ENCODE measurements at regions not wholly inside any gene's neighbourhood (a gene's known extent, or its start where the extent isn't known, plus 50 kb on each side); places are given as distances from the start of the nearest gene placed in this dataset.
A peak's percentile ranks its signal among the peaks of the same experiment; 100 is the strongest.
"Not testable (repeated sequence)": the region's sequence is repeated elsewhere in the genome, so short reads cannot be mapped to it uniquely, and the experiment has no call there.

GRCh38 chr13:22800526-22801401 is 380.0 kb upstream of the SGCG start:
- no peak for DNase-seq
- Histone ChIP-seq H3K27me3 (replicated peaks in 2 of 5; ENCODE audit: control insufficient read depth in 4 of 5, insufficient read depth in 5 of 5, low read length in 4 of 5) (peaks cover 0 to 7% (median 0%) of the 10 kb centered on the region in 5 experiments), H3K36me3 (ENCODE audit: control insufficient read depth in 4 of 4, insufficient read depth in 4 of 4, low read length in 3 of 4) (no peaks in the 10 kb centered on the region), H3K27ac (ENCODE audit: insufficient read depth in 1 of 2, low read depth in 1 of 2, low read length in 2 of 2, poor library complexity in 1 of 2, severe bottlenecking in 2 of 2) (no peak overlapping the region), H3K4me1 (ENCODE audit: control extremely low read depth in 1 of 4, control insufficient read depth in 4 of 4, insufficient read depth in 4 of 4, low read length in 3 of 4) (no peaks in the 10 kb centered on the region), H3K4me3 (ENCODE audit: control insufficient read depth in 1 of 7, extremely low read depth in 1 of 7, insufficient read depth in 4 of 7, low read depth in 2 of 7, low read length in 6 of 7) (no peak overlapping the region), H3K9me3 (ENCODE audit: control extremely low read depth in 1 of 5, control insufficient read depth in 4 of 5, insufficient read depth in 2 of 5, low read depth in 1 of 5, low read length in 4 of 5) (no peaks in the 10 kb centered on the region)
- 62% methylated on average over 4 of the region's 5 CpGs for WGBS (ENCODE audit: insufficient coverage)
- CTCF ChIA-PET: interaction anchor here (0.7 kb wide), 1 partner anchor 286 kb away, joined by 3 read pairs; no protein-coding TSS in a partner anchor
- POLR2A ChIA-PET: no interaction called here

DNA sequence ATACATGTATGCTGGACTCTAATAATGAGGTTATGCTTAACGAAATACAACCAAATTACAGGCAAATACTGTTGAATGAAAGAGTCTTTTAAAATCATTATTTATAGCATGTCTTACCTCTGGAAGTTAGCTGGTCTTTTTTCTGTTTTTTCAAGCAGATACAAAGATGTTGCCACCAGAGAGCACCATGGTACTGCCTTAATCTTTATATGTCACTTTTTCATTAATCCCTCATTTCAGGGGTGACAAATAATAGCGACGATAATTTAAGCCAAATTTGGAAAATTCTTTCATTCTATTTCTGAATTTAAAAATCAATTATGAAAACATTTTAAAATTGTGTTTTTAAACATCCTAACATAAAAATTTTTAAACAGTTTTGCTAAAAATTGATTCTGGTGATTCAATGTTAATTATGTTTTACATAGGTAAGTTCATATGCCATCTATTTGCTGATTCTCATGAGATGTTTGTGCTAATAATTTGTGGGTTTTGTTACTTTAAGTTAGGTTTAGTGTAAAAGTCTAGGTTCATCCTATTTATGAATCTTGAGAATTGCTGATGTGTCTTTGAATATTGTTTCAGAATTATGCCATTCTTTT is 379.3 kb upstream of the SGCG start:
- WGBS (ENCODE audit: insufficient coverage): no CpG with 5 or more reads among the region's 3 CpGs
- Histone ChIP-seq H3K4me1 (ENCODE audit: control extremely low read depth in 1 of 4, control insufficient read depth in 4 of 4, insufficient read depth in 4 of 4, low read length in 3 of 4) (no peaks in the 10 kb centered on the region), H3K9me3 (ENCODE audit: control extremely low read depth in 1 of 5, control insufficient read depth in 4 of 5, insufficient read depth in 2 of 5, low read depth in 1 of 5, low read length in 4 of 5) (no peaks in the 10 kb centered on the region), H3K36me3 (ENCODE audit: control insufficient read depth in 4 of 4, insufficient read depth in 4 of 4, low read length in 3 of 4) (no peaks in the 10 kb centered on the region), H3K4me3 (ENCODE audit: control insufficient read depth in 1 of 7, extremely low read depth in 1 of 7, insufficient read depth in 4 of 7, low read depth in 2 of 7, low read length in 6 of 7) (no peak overlapping the region), H3K27ac (ENCODE audit: insufficient read depth in 1 of 2, low read depth in 1 of 2, low read length in 2 of 2, poor library complexity in 1 of 2, severe bottlenecking in 2 of 2) (no peak overlapping the region), H3K27me3 (replicated peaks in 2 of 5; ENCODE audit: control insufficient read depth in 4 of 5, insufficient read depth in 5 of 5, low read length in 4 of 5) (peaks cover 0 to 7% (median 0%) of the 10 kb centered on the region in 5 experiments)
- ChIA-PET POLR2A (no interaction called here), CTCF (interaction anchor here (0.7 kb wide), 1 partner anchor 285 kb away, joined by 3 read pairs; no protein-coding TSS in a partner anchor)
- DNase-seq: peak; percentile 24 to 54 (median 46)

- H3K9me3 ChIP-seq (ENCODE audit: control extremely low read depth in 1 of 5, control insufficient read depth in 4 of 5, insufficient read depth in 2 of 5, low read depth in 1 of 5, low read length in 4 of 5): no peaks in the 10 kb centered on the region
- no peak overlapping the region for H3K27ac ChIP-seq (ENCODE audit: insufficient read depth in 1 of 2, low read depth in 1 of 2, low read length in 2 of 2, poor library complexity in 1 of 2, severe bottlenecking in 2 of 2)
- WGBS (ENCODE audit: insufficient coverage): 100% methylated on average over 1 of the region's 3 CpGs
- peaks cover 0 to 5% (median 0%) of the 10 kb centered on the region in 4 experiments for H3K4me1 ChIP-seq (ENCODE audit: control extremely low read depth in 1 of 4, control insufficient read depth in 4 of 4, insufficient read depth in 4 of 4, low read length in 3 of 4)
- no peak overlapping the region for H3K4me3 ChIP-seq (ENCODE audit: control insufficient read depth in 1 of 7, extremely low read depth in 1 of 7, insufficient read depth in 4 of 7, low read depth in 2 of 7, low read length in 6 of 7)
- ChIA-PET CTCF (no interaction called here), POLR2A (no interaction called here)
- DNase-seq: peak in 1 of 3 donors; percentile 2
- H3K36me3 ChIP-seq (ENCODE audit: control insufficient read depth in 4 of 4, insufficient read depth in 4 of 4, low read length in 3 of 4): no peaks in the 10 kb centered on the region
- H3K27me3 ChIP-seq (replicated peaks in 2 of 5; ENCODE audit: control insufficient read depth in 4 of 5, insufficient read depth in 5 of 5, low read length in 4 of 5): no peaks in the 10 kb centered on the region
Observed at GRCh38 chr13:22812793-22813192, 368.0 kb upstream of the SGCG start.

DNA sequence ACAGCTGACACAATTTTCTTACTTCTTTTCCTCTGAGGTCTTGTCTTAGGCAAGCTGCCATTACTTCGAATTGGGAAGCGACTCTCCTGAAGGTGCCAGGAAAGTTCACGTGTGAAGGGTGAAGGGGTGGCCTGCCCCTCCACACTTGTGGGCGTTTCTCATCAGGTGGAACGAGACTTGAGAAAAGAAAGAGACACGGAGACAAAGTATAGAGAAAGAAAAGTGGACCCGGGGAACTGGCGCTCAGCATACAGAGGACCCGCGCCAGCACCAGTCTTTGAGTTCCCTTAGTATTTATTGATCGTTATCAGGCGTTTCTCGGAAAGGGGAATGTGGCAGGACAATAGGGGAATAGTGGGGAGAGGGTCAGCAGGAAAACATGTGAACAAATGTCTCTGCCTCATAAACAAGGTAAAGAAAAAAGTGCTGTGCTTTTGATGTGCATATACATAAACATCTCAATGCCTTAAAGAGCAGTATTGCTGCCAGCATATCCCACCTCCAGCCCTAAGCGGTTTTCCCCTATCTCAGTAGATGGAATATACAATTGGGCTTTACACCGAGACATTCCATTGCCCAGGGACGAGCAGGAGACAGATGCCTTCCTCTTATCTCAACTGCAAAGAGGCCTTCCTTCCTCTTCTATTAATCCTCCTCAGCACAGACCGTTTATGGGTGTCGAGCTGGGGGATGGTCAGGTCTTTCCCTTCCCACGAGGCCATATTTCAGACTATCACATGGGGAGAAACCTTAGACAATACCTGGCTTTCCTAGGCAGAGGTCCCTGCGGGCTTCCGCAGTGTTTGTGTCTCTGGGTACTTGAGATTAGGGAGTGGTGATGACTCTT is 367.0 kb upstream of the SGCG start:
- H3K36me3 ChIP-seq (ENCODE audit: control insufficient read depth in 4 of 4, insufficient read depth in 4 of 4, low read length in 3 of 4); POLR2A ChIA-PET; H3K9me3 ChIP-seq (ENCODE audit: control extremely low read depth in 1 of 5, control insufficient read depth in 4 of 5, insufficient read depth in 2 of 5, low read depth in 1 of 5, low read length in 4 of 5); H3K27me3 ChIP-seq (replicated peaks in 2 of 5; ENCODE audit: control insufficient read depth in 4 of 5, insufficient read depth in 5 of 5, low read length in 4 of 5); H3K4me3 ChIP-seq (ENCODE audit: control insufficient read depth in 1 of 7, extremely low read depth in 1 of 7, insufficient read depth in 4 of 7, low read depth in 2 of 7, low read length in 6 of 7); CTCF ChIA-PET; H3K27ac ChIP-seq (ENCODE audit: insufficient read depth in 1 of 2, low read depth in 1 of 2, low read length in 2 of 2, poor library complexity in 1 of 2, severe bottlenecking in 2 of 2); H3K4me1 ChIP-seq (ENCODE audit: control extremely low read depth in 1 of 4, control insufficient read depth in 4 of 4, insufficient read depth in 4 of 4, low read length in 3 of 4): not testable (repeated sequence)
- WGBS (ENCODE audit: insufficient coverage): 50% methylated on average over 11 of the region's 21 CpGs
- DNase-seq: peak in 1 of 3 donors; percentile 11

- WGBS (ENCODE audit: insufficient coverage): 85% methylated on average over 4 of the region's 8 CpGs
- POLR2A ChIA-PET; H3K4me1 ChIP-seq (ENCODE audit: control extremely low read depth in 1 of 4, control insufficient read depth in 4 of 4, insufficient read depth in 4 of 4, low read length in 3 of 4); CTCF ChIA-PET; H3K36me3 ChIP-seq (ENCODE audit: control insufficient read depth in 4 of 4, insufficient read depth in 4 of 4, low read length in 3 of 4); H3K9me3 ChIP-seq (ENCODE audit: control extremely low read depth in 1 of 5, control insufficient read depth in 4 of 5, insufficient read depth in 2 of 5, low read depth in 1 of 5, low read length in 4 of 5); DNase-seq; H3K27me3 ChIP-seq (replicated peaks in 2 of 5; ENCODE audit: control insufficient read depth in 4 of 5, insufficient read depth in 5 of 5, low read length in 4 of 5); H3K27ac ChIP-seq (ENCODE audit: insufficient read depth in 1 of 2, low read depth in 1 of 2, low read length in 2 of 2, poor library complexity in 1 of 2, severe bottlenecking in 2 of 2); H3K4me3 ChIP-seq (ENCODE audit: control insufficient read depth in 1 of 7, extremely low read depth in 1 of 7, insufficient read depth in 4 of 7, low read depth in 2 of 7, low read length in 6 of 7): not testable (repeated sequence)
Observed at GRCh38 chr13:22814433-22814832, 366.3 kb upstream of the SGCG start.

- ChIA-PET POLR2A (no interaction called here), CTCF (interaction anchor here (0.5 kb wide), 1 partner anchor 25 kb away, joined by 3 read pairs; no protein-coding TSS in a partner anchor)
- no peak overlapping the region for H3K4me3 ChIP-seq (ENCODE audit: control insufficient read depth in 1 of 7, extremely low read depth in 1 of 7, insufficient read depth in 4 of 7, low read depth in 2 of 7, low read length in 6 of 7)
- H3K27me3 ChIP-seq (replicated peaks in 2 of 5; ENCODE audit: control insufficient read depth in 4 of 5, insufficient read depth in 5 of 5, low read length in 4 of 5): no peaks in the 10 kb centered on the region
- H3K9me3 ChIP-seq (ENCODE audit: control extremely low read depth in 1 of 5, control insufficient read depth in 4 of 5, insufficient read depth in 2 of 5, low read depth in 1 of 5, low read length in 4 of 5): no peaks in the 10 kb centered on the region
- H3K4me1 ChIP-seq (ENCODE audit: control extremely low read depth in 1 of 4, control insufficient read depth in 4 of 4, insufficient read depth in 4 of 4, low read length in 3 of 4): no peaks in the 10 kb centered on the region
- no peaks in the 10 kb centered on the region for H3K36me3 ChIP-seq (ENCODE audit: control insufficient read depth in 4 of 4, insufficient read depth in 4 of 4, low read length in 3 of 4)
- WGBS (ENCODE audit: insufficient coverage): 100% methylated on average over 1 of the region's 2 CpGs
- DNase-seq: no peak
- no peak overlapping the region for H3K27ac ChIP-seq (ENCODE audit: insufficient read depth in 1 of 2, low read depth in 1 of 2, low read length in 2 of 2, poor library complexity in 1 of 2, severe bottlenecking in 2 of 2)
Observed at GRCh38 chr13:22821589-22821988, 359.2 kb upstream of the SGCG start.

Data from common myeloid progenitor, CD34-positive (primary cell).